Right lobe of liver (tissue), 6 donors: ENCODE measurements at regions not wholly inside any gene's neighbourhood (a gene's known extent, or its start where the extent isn't known, plus 50 kb on each side); places are given as distances from the start of the nearest gene placed in this dataset.

Source experiments
- ATAC-seq, 4 donors: fragments of 200-7000 bp; cut with Tn5 transposase; one replicate each; pipeline ENCODE4 v1.9.1; 2020; ENCODE audit warnings: mild to moderate bottlenecking in 4 of 4, moderate library complexity in 4 of 4
- DNase-seq, 3 donors: peaks; one replicate each; pipeline ENCODE4 v3.0.0-alpha.2; 2020
- H3K27ac ChIP-seq, 3 donors: fragments of 200-600 bp; one replicate each; pipeline ENCODE4 v1.8.0; 2022
- H3K27me3 ChIP-seq, 2 donors: fragments of 200-600 bp; one replicate each; pipeline ENCODE4 v1.8.0; 2022
- H3K36me3 ChIP-seq, 4 donors: fragments of 200-600 bp; sonication (generic) in 1 of 4; one replicate each; pipeline versions ENCODE4 v1.5.1 to v1.8.0; 2017 to 2022; ENCODE audit warnings: control low read depth in 1 of 4
- H3K4me1 ChIP-seq, 4 donors: fragments of 200-600 bp; sonication (generic) in 1 of 4; one replicate each; pipeline versions ENCODE4 v1.5.1 to v1.8.0; 2017 to 2022; ENCODE audit warnings: control low read depth in 1 of 4
- H3K4me3 ChIP-seq, 3 donors: fragments of 200-600 bp; one replicate each; pipeline ENCODE4 v1.8.0; 2022
- H3K9me3 ChIP-seq, 4 donors: fragments of 200-600 bp; sonication (generic) in 1 of 4; one replicate each; pipeline versions ENCODE4 v1.5.1 to v1.8.0; 2017 to 2022; ENCODE audit warnings: control low read depth in 1 of 4
- POLR2A ChIP-seq: fragments of 450-650 bp; IDR thresholded peaks from one replicate; pipeline ENCODE4 v1.6.1; 2017; ENCODE audit warnings: antibody characterized with exemption, mild to moderate bottlenecking
- WGBS: methylation state at CpG from one replicate; pipeline ENCODE4 v1.1.6; 2018; ENCODE audit warnings: low coverage, low lambda C conversion rate; ENCODE audit not compliant: insufficient coverage; ENCODE audit errors: missing lambda C conversion rate; 5-methylcytosine and 5-hydroxymethylcytosine counted together
- intact Hi-C, 2 donors: fragments of 100-400 bp; cut with DNase I; formaldehyde crosslinking; loops; one replicate each; pipeline versions ENCODE4 v1.11.2 to v1.14.1; 2022
- TF ChIP-seq, protein P1 (sequence below), 4 donors: fragments of 200-600 bp in 3 of 4; fragments of 450-650 bp in 1 of 4; IDR thresholded peaks; one replicate each; pipeline versions ENCODE4 v1.5.1 to v1.8.0; 2016 to 2022; ENCODE audit warnings: antibody characterized with exemption in 4 of 4, mild to moderate bottlenecking in 2 of 4
- donor health status: DM: no; HTN: yes; CAD: no.
- donor health status: DM: no; HTN: no; CAD: no.
- donor health status: DM: no; HTN: no; CAD: no.
- donor health status: DM: no; HTN: yes; CAD: no.
- donor health status: DM: no; HTN: yes; CAD: no.

DNA sequence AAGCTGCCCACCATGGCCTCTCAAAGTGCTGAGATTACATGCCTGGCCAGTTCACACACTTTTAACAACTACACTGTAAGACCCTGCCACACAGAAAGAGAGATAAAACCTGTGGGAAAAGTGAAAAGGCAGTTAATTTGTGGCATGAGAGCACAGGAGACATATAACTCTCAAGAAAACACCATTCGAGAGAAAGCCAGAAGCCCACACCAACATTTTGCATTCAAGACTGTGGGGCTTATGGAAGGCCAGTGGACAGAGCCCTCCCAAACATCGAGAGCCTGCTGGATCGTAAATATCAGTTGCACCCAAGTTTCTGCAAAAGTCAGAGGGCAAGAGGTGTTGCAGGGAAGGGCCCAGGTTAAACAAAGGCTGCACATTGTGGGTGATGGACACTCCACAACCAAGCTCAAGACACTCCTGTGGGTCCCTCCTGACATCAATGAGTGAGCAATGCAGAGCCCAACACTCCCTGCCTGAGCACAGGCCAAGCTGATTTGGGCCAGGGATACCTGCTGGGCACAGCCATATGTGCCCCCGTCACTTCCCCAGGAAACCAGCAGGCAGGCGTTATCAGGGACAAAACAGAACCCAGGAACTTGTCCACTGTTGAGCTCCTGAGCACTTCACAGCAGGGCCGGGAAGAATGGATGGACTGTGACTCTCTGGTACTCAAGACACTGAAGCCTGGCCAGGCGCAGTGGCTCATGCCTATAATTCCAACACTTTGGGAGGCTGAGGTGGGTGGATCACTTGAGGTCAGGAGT is 114.4 kb downstream of the ZFP36L2 start:
- intact Hi-C loops: no loop called here
- H3K36me3 ChIP-seq: no peaks in the 10 kb centered on the region
- WGBS: 79% methylated on average over 4 of the region's 7 CpGs
- no peak for ATAC-seq
- no peaks in the 10 kb centered on the region for H3K27me3 ChIP-seq
- H3K27ac ChIP-seq: no peak overlapping the region
- TF ChIP-seq, protein P1, sequence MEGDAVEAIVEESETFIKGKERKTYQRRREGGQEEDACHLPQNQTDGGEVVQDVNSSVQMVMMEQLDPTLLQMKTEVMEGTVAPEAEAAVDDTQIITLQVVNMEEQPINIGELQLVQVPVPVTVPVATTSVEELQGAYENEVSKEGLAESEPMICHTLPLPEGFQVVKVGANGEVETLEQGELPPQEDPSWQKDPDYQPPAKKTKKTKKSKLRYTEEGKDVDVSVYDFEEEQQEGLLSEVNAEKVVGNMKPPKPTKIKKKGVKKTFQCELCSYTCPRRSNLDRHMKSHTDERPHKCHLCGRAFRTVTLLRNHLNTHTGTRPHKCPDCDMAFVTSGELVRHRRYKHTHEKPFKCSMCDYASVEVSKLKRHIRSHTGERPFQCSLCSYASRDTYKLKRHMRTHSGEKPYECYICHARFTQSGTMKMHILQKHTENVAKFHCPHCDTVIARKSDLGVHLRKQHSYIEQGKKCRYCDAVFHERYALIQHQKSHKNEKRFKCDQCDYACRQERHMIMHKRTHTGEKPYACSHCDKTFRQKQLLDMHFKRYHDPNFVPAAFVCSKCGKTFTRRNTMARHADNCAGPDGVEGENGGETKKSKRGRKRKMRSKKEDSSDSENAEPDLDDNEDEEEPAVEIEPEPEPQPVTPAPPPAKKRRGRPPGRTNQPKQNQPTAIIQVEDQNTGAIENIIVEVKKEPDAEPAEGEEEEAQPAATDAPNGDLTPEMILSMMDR (IDR thresholded peaks at IDR 0.05): no peak
- TF ChIP-seq POLR2A: no peak
- DNase-seq: no peak
- no peaks in the 10 kb centered on the region for H3K9me3 ChIP-seq
- H3K4me1 ChIP-seq: no peaks in the 10 kb centered on the region
- H3K4me3 ChIP-seq: no peak overlapping the region

DNA sequence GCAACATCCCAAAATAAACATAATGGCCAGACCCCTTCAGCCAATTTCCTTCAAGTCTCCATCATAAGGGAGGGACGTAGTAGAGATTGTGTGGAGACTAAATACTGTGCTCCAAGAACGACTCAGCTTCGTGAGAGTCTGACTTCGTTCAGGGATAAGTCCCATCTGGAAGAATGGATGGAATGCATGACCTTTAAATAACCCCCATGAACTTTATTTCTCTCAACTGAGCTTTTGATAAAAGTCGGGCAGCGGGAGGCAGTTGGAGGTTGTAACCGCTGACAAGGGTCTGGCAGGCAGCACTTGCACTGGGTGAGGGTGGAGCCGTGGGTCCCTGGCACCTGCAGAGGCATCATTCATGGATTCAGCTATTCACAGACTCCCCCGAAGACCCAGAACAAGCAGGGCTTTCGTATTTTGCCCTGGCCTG is 115.9 kb downstream of the ZFP36L2 start:
- no peak for DNase-seq

DNA sequence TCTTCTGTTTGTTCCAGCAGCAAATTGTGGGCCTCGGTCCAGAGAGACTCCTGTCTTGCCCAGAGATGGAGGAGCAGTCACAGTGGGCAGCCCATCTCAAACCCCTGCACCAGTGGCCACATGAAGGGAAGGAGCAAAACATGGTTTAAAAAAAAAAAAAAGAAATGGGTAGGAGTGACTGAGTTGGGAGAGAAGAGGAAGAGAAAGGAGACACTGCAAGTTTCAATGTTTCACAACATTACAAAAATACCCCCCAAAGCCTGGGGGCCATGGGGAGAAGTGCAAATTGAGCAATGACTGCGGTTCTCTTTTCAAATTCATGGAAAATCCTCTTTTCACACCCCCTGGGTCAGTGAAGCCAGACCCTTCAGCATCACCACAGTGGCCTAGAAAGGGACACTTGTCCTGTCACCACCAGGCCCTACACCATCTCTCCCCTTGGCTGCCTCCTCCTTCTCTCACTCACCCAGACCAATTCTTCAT is 117.1 kb downstream of the ZFP36L2 start:
- no peak for TF ChIP-seq POLR2A
- TF ChIP-seq, protein P1 (IDR thresholded peaks at IDR 0.05): no peak
- H3K36me3 ChIP-seq: no peaks in the 10 kb centered on the region
- H3K9me3 ChIP-seq: no peaks in the 10 kb centered on the region
- 75% methylated on average over 1 of the region's 2 CpGs for WGBS
- no peaks in the 10 kb centered on the region for H3K27me3 ChIP-seq
- DNase-seq (no peak), ATAC-seq (peak in 3 of 4 donors; percentile 18 to 30 (median 20))
- H3K4me1 ChIP-seq: no peaks in the 10 kb centered on the region
- H3K4me3 ChIP-seq: no peak overlapping the region
- intact Hi-C loops: no loop called here
- H3K27ac ChIP-seq: peak overlapping the region in 2 of 3 donors; percentile 22 to 33

More for the DNA sequence above, 115.9 kb downstream of the ZFP36L2 start:
- Histone ChIP-seq H3K27me3 (no peaks in the 10 kb centered on the region), H3K4me3 (no peak overlapping the region), H3K36me3 (no peaks in the 10 kb centered on the region), H3K27ac (no peak overlapping the region), H3K9me3 (no peaks in the 10 kb centered on the region), H3K4me1 (no peaks in the 10 kb centered on the region)
- intact Hi-C loops: no loop called here
- no peak for TF ChIP-seq POLR2A
- TF ChIP-seq, protein P1 (IDR thresholded peaks at IDR 0.05): no peak
- WGBS: 49% methylated on average over 7 of the region's 10 CpGs
- no peak for ATAC-seq

DNA sequence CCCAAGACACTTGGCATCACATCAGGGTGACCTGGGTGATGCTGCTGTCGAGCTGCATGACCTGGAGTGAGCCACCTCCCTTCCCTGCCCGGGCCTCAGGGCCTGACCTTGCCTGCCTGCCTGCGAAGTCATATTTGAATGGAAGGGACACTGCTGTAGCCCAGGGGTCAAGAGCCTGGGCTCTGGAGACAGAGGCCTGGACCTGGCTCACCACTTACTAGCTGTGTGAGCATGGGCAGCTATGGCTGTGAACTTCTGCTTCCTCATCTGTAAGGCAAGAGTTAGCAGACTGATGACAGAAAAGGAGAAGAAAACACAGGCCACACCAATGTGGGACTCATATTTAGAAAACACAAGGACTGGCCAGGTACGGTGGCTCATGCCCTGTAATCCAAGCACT is 118.7 kb downstream of the ZFP36L2 start:
- intact Hi-C loops: no loop called here
- ATAC-seq: peak; percentile 53 to 64 (median 56)
- WGBS: 81% methylated on average over 2 of the region's 4 CpGs
- DNase-seq: no peak
- Histone ChIP-seq H3K4me1 (no peaks in the 10 kb centered on the region), H3K36me3 (no peaks in the 10 kb centered on the region), H3K27ac (peak overlapping the region; percentile 16 to 44 (median 28)), H3K27me3 (no peaks in the 10 kb centered on the region), H3K4me3 (no peak overlapping the region), H3K9me3 (no peaks in the 10 kb centered on the region)
- no peak for TF ChIP-seq POLR2A
- TF ChIP-seq, protein P1 (IDR thresholded peaks at IDR 0.05): no peak
